ENCODE measurements at regions not wholly inside any gene's neighbourhood (a gene's known extent, or its start where the extent isn't known, plus 50 kb on each side); places are given as distances from the start of the nearest gene placed in this dataset.

GRCh38 chr5:71894091-71894490 is 175.0 kb downstream of the CARTPT start:
- Mint-ChIP-seq H3K4me1 (no peaks in the 10 kb centered on the region), H3K9me3 (ENCODE audit: low read depth) (no peaks in the 10 kb centered on the region), H3K27me3 (peaks cover 15% of the 10 kb centered on the region), H3K27ac (no peak overlapping the region), H3K36me3 (ENCODE audit: low read depth) (no peaks in the 10 kb centered on the region), H3K4me3 (no peak overlapping the region)
- no peak for ATAC-seq
- no peak for DNase-seq
- ChIA-PET POLR2A (interaction anchor here (0.7 kb wide), 1 partner anchor 30 kb away, joined by 3 read pairs; no protein-coding TSS in a partner anchor), CTCF (interaction anchor here (0.7 to 0.8 kb wide), 2 partner anchors 12 to 44 kb away, joined by 3 to 4 read pairs; no protein-coding TSS in a partner anchor)
- intact Hi-C loops (cut with DNase I, micrococcal nuclease), result no loop called here

GRCh38 chr5:71895546-71895945 is 176.5 kb downstream of the CARTPT start:
- ATAC-seq, result no peak
- Mint-ChIP-seq H3K27me3 (peaks cover 8% of the 10 kb centered on the region), H3K4me3 (no peak overlapping the region), H3K27ac (no peak overlapping the region), H3K4me1 (no peaks in the 10 kb centered on the region), H3K9me3 (ENCODE audit: low read depth) (no peaks in the 10 kb centered on the region), H3K36me3 (ENCODE audit: low read depth) (no peaks in the 10 kb centered on the region)
- ChIA-PET CTCF (no interaction called here), POLR2A (no interaction called here)
- no peak for DNase-seq
- intact Hi-C loops (cut with DNase I, micrococcal nuclease), result no loop called here

- Mint-ChIP-seq H3K4me3 (no peak overlapping the region), H3K36me3 (ENCODE audit: low read depth) (no peaks in the 10 kb centered on the region), H3K4me1 (no peaks in the 10 kb centered on the region), H3K27ac (no peak overlapping the region), H3K9me3 (ENCODE audit: low read depth) (no peaks in the 10 kb centered on the region), H3K27me3 (peaks cover 6% of the 10 kb centered on the region)
- POLR2A ChIA-PET, result no interaction called here
- DNase-seq (no peak), ATAC-seq (no peak)
- CTCF ChIA-PET, result no interaction called here
- intact Hi-C loops (cut with DNase I, micrococcal nuclease), result no loop called here
Observed at GRCh38 chr5:71899865-71900342, 180.8 kb downstream of the CARTPT start.

GRCh38 chr5:71903808-71904207 is 184.7 kb downstream of the CARTPT start:
- no peak overlapping the region for H3K27ac Mint-ChIP-seq
- CTCF ChIA-PET, result no interaction called here

GRCh38 chr5:71904852-71905251 is 185.8 kb downstream of the CARTPT start:
- POLR2A ChIA-PET, result no interaction called here
- intact Hi-C loops (cut with DNase I, micrococcal nuclease), result no loop called here
- no peak overlapping the region for H3K4me3 Mint-ChIP-seq
- no peaks in the 10 kb centered on the region for H3K36me3 Mint-ChIP-seq (ENCODE audit: low read depth)
- CTCF ChIA-PET, result no interaction called here
- H3K9me3 Mint-ChIP-seq (ENCODE audit: low read depth), result no peaks in the 10 kb centered on the region
- ATAC-seq, result no peak
- no peaks in the 10 kb centered on the region for H3K4me1 Mint-ChIP-seq
- H3K27ac Mint-ChIP-seq, result no peak overlapping the region
- no peak for DNase-seq
- H3K27me3 Mint-ChIP-seq, result peaks cover 11% of the 10 kb centered on the region

More at GRCh38 chr5:71903808-71904207, 184.7 kb downstream of the CARTPT start:
- H3K36me3 Mint-ChIP-seq (ENCODE audit: low read depth), result no peaks in the 10 kb centered on the region
- POLR2A ChIA-PET, result interaction anchor here (0.7 kb wide), 1 partner anchor 89 kb away, joined by 3 read pairs; no protein-coding TSS in a partner anchor
- no peaks in the 10 kb centered on the region for H3K9me3 Mint-ChIP-seq (ENCODE audit: low read depth)
- no peak overlapping the region for H3K4me3 Mint-ChIP-seq
- H3K4me1 Mint-ChIP-seq, result no peaks in the 10 kb centered on the region
- H3K27me3 Mint-ChIP-seq, result peaks cover 11% of the 10 kb centered on the region
- intact Hi-C loops (cut with DNase I, micrococcal nuclease), result no loop called here
- DNase-seq (no peak), ATAC-seq (no peak)

GRCh38 chr5:71905834-71906711 is 187.0 kb downstream of the CARTPT start:
- ChIA-PET CTCF (interaction anchor here (0.6 kb wide), 1 partner anchor 148 kb away, joined by 3 read pairs; no protein-coding TSS in a partner anchor), POLR2A (no interaction called here)
- H3K36me3 Mint-ChIP-seq (ENCODE audit: low read depth), result no peaks in the 10 kb centered on the region
- H3K27me3 Mint-ChIP-seq, result peaks cover 8% of the 10 kb centered on the region
- intact Hi-C loops (cut with DNase I, micrococcal nuclease), result no loop called here
- H3K27ac Mint-ChIP-seq, result no peak overlapping the region
- no peak overlapping the region for H3K4me3 Mint-ChIP-seq
- no peak for DNase-seq
- H3K4me1 Mint-ChIP-seq, result no peaks in the 10 kb centered on the region
- no peaks in the 10 kb centered on the region for H3K9me3 Mint-ChIP-seq (ENCODE audit: low read depth)
- ATAC-seq, result no peak

- H3K9me3 Mint-ChIP-seq (ENCODE audit: low read depth), result no peaks in the 10 kb centered on the region
- no peak overlapping the region for H3K4me3 Mint-ChIP-seq
- DNase-seq (no peak), ATAC-seq (no peak)
- H3K4me1 Mint-ChIP-seq, result no peaks in the 10 kb centered on the region
- H3K36me3 Mint-ChIP-seq (ENCODE audit: low read depth), result no peaks in the 10 kb centered on the region
- CTCF ChIA-PET, result interaction anchor here (0.7 kb wide), 1 partner anchor 102 kb away, joined by 3 read pairs; no protein-coding TSS in a partner anchor
- H3K27ac Mint-ChIP-seq, result no peak overlapping the region
- POLR2A ChIA-PET, result no interaction called here
- H3K27me3 Mint-ChIP-seq, result peaks cover 8% of the 10 kb centered on the region
- intact Hi-C loops (cut with DNase I, micrococcal nuclease), result no loop called here
Observed at GRCh38 chr5:71907001-71907588, 188.0 kb downstream of the CARTPT start.

GRCh38 chr5:71907608-71908145 is 188.6 kb downstream of the CARTPT start:
- Mint-ChIP-seq H3K36me3 (ENCODE audit: low read depth) (no peaks in the 10 kb centered on the region), H3K4me1 (no peaks in the 10 kb centered on the region), H3K27me3 (peaks cover 7% of the 10 kb centered on the region), H3K4me3 (no peak overlapping the region), H3K9me3 (ENCODE audit: low read depth) (no peaks in the 10 kb centered on the region), H3K27ac (no peak overlapping the region)
- ATAC-seq (no peak), DNase-seq (no peak)
- POLR2A ChIA-PET, result no interaction called here
- CTCF ChIA-PET, result interaction anchor here (0.7 kb wide), 1 partner anchor 102 kb away, joined by 3 read pairs; no protein-coding TSS in a partner anchor
- intact Hi-C loops (cut with DNase I, micrococcal nuclease), result no loop called here

GRCh38 chr5:71910741-71911140 is 191.7 kb downstream of the CARTPT start:
- DNase-seq (no peak), ATAC-seq (no peak)
- Mint-ChIP-seq H3K36me3 (ENCODE audit: low read depth) (no peaks in the 10 kb centered on the region), H3K4me3 (no peak overlapping the region), H3K27ac (no peak overlapping the region), H3K27me3 (peaks cover 12% of the 10 kb centered on the region), H3K4me1 (no peaks in the 10 kb centered on the region), H3K9me3 (ENCODE audit: low read depth) (no peaks in the 10 kb centered on the region)
- intact Hi-C loops (cut with DNase I, micrococcal nuclease), result no loop called here
- ChIA-PET POLR2A (no interaction called here), CTCF (no interaction called here)

- peaks cover 3% of the 10 kb centered on the region for H3K9me3 Mint-ChIP-seq (ENCODE audit: low read depth)
- ChIA-PET POLR2A (no interaction called here), CTCF (no interaction called here)
- intact Hi-C loops (cut with DNase I, micrococcal nuclease), result no loop called here
- ATAC-seq, result no peak
- no peak for DNase-seq
- no peaks in the 10 kb centered on the region for H3K4me1 Mint-ChIP-seq
- no peaks in the 10 kb centered on the region for H3K36me3 Mint-ChIP-seq (ENCODE audit: low read depth)
- peaks cover 16% of the 10 kb centered on the region for H3K27me3 Mint-ChIP-seq
- H3K27ac Mint-ChIP-seq, result no peak overlapping the region
- no peak overlapping the region for H3K4me3 Mint-ChIP-seq
Observed at GRCh38 chr5:71912021-71912420, 192.9 kb downstream of the CARTPT start.

GRCh38 chr5:71914281-71914680 is 193.0 kb upstream of the MAP1B start:
- intact Hi-C loops (cut with DNase I, micrococcal nuclease), result no loop called here
- POLR2A ChIA-PET, result no interaction called here
- H3K4me1 Mint-ChIP-seq, result no peaks in the 10 kb centered on the region
- peaks cover 22% of the 10 kb centered on the region for H3K27me3 Mint-ChIP-seq
- H3K9me3 Mint-ChIP-seq (ENCODE audit: low read depth), result peaks cover 6% of the 10 kb centered on the region
- no peak overlapping the region for H3K27ac Mint-ChIP-seq
- no peak for ATAC-seq
- DNase-seq, result no peak
- H3K4me3 Mint-ChIP-seq, result no peak overlapping the region
- no peaks in the 10 kb centered on the region for H3K36me3 Mint-ChIP-seq (ENCODE audit: low read depth)
- CTCF ChIA-PET, result no interaction called here
